ENCODE measurements at regions not wholly inside any gene's neighbourhood (a gene's known extent, or its start where the extent isn't known, plus 50 kb on each side); places are given as distances from the start of the nearest gene placed in this dataset.
"Not testable (repeated sequence)": the region's sequence is repeated elsewhere in the genome, so short reads cannot be mapped to it uniquely, and the experiment has no call there.

GRCh38 chr1:82782599-82782998 lies 981.9 kb downstream of the ADGRL2 start:
- no peak for DNase-seq (ENCODE audit: low spot score)
- no peaks in the 10 kb centered on the region for H3K36me3 Mint-ChIP-seq (ENCODE audit: low read depth)
- H3K27me3 Mint-ChIP-seq (ENCODE audit: low read depth): no peaks in the 10 kb centered on the region
- no peak overlapping the region for H3K27ac Mint-ChIP-seq
- intact Hi-C loops (cut with micrococcal nuclease): no loop called here
- H3K4me1 Mint-ChIP-seq (ENCODE audit: low read depth): no peaks in the 10 kb centered on the region
- no peak overlapping the region for H3K4me3 Mint-ChIP-seq (ENCODE audit: low read depth)
- no peaks in the 10 kb centered on the region for H3K9me3 Mint-ChIP-seq

- Mint-ChIP-seq H3K9me3 (no peaks in the 10 kb centered on the region), H3K27me3 (ENCODE audit: low read depth) (peaks cover 2% of the 10 kb centered on the region), H3K27ac (no peak overlapping the region), H3K4me3 (ENCODE audit: low read depth) (no peak overlapping the region), H3K36me3 (ENCODE audit: low read depth) (no peaks in the 10 kb centered on the region), H3K4me1 (ENCODE audit: low read depth) (no peaks in the 10 kb centered on the region)
- DNase-seq (ENCODE audit: low spot score): no peak
- intact Hi-C loops (cut with micrococcal nuclease): loop anchor here (10.0 kb wide), 1 partner anchor 1076 kb away; no protein-coding TSS in a partner anchor
Observed at GRCh38 chr1:82778612-82779011, 977.9 kb downstream of the ADGRL2 start.

- intact Hi-C loops (cut with micrococcal nuclease): loop anchor here (10.0 kb wide), 1 partner anchor 1078 kb away; no protein-coding TSS in a partner anchor
- H3K4me1 Mint-ChIP-seq (ENCODE audit: low read depth): no peaks in the 10 kb centered on the region
- no peak overlapping the region for H3K27ac Mint-ChIP-seq
- H3K9me3 Mint-ChIP-seq: no peaks in the 10 kb centered on the region
- no peak overlapping the region for H3K4me3 Mint-ChIP-seq (ENCODE audit: low read depth)
- DNase-seq (ENCODE audit: low spot score): no peak
- H3K27me3 Mint-ChIP-seq (ENCODE audit: low read depth): peaks cover 2% of the 10 kb centered on the region
- no peaks in the 10 kb centered on the region for H3K36me3 Mint-ChIP-seq (ENCODE audit: low read depth)
Observed at GRCh38 chr1:82777240-82777639, 976.5 kb downstream of the ADGRL2 start.

GRCh38 chr1:82776730-82777129 lies 976.0 kb downstream of the ADGRL2 start:
- not testable (repeated sequence) for H3K27ac Mint-ChIP-seq; H3K4me3 Mint-ChIP-seq (ENCODE audit: low read depth); H3K27me3 Mint-ChIP-seq (ENCODE audit: low read depth); H3K36me3 Mint-ChIP-seq (ENCODE audit: low read depth); H3K4me1 Mint-ChIP-seq (ENCODE audit: low read depth); H3K9me3 Mint-ChIP-seq; DNase-seq (ENCODE audit: low spot score)
- intact Hi-C loops (cut with micrococcal nuclease): loop anchor here (10.0 kb wide), 1 partner anchor 1078 kb away; no protein-coding TSS in a partner anchor

- Mint-ChIP-seq H3K4me1 (ENCODE audit: low read depth) (no peaks in the 10 kb centered on the region), H3K9me3 (no peaks in the 10 kb centered on the region), H3K4me3 (ENCODE audit: low read depth) (no peak overlapping the region), H3K36me3 (ENCODE audit: low read depth) (no peaks in the 10 kb centered on the region), H3K27me3 (ENCODE audit: low read depth) (peaks cover 2% of the 10 kb centered on the region), H3K27ac (no peak overlapping the region)
- no peak for DNase-seq (ENCODE audit: low spot score)
- intact Hi-C loops (cut with micrococcal nuclease): loop anchor here (10.0 kb wide), 1 partner anchor 1079 kb away; no protein-coding TSS in a partner anchor
Observed at GRCh38 chr1:82775406-82776000, 974.8 kb downstream of the ADGRL2 start.

GRCh38 chr1:82762829-82763532 lies 962.2 kb downstream of the ADGRL2 start:
- Mint-ChIP-seq H3K36me3 (ENCODE audit: low read depth) (no peaks in the 10 kb centered on the region), H3K27ac (no peak overlapping the region), H3K4me3 (ENCODE audit: low read depth) (no peak overlapping the region), H3K9me3 (no peaks in the 10 kb centered on the region), H3K27me3 (ENCODE audit: low read depth) (no peaks in the 10 kb centered on the region), H3K4me1 (ENCODE audit: low read depth) (no peaks in the 10 kb centered on the region)
- intact Hi-C loops (cut with micrococcal nuclease): no loop called here
- DNase-seq (ENCODE audit: low spot score): no peak

- no peaks in the 10 kb centered on the region for H3K36me3 Mint-ChIP-seq (ENCODE audit: low read depth)
- no peak overlapping the region for H3K4me3 Mint-ChIP-seq (ENCODE audit: low read depth)
- no peaks in the 10 kb centered on the region for H3K27me3 Mint-ChIP-seq (ENCODE audit: low read depth)
- no peaks in the 10 kb centered on the region for H3K4me1 Mint-ChIP-seq (ENCODE audit: low read depth)
- H3K9me3 Mint-ChIP-seq: no peaks in the 10 kb centered on the region
- intact Hi-C loops (cut with micrococcal nuclease): no loop called here
- DNase-seq (ENCODE audit: low spot score): no peak
- H3K27ac Mint-ChIP-seq: no peak overlapping the region
Observed at GRCh38 chr1:82759035-82759434, 958.3 kb downstream of the ADGRL2 start.

- H3K4me3 Mint-ChIP-seq (ENCODE audit: low read depth): no peak overlapping the region
- no peaks in the 10 kb centered on the region for H3K4me1 Mint-ChIP-seq (ENCODE audit: low read depth)
- H3K36me3 Mint-ChIP-seq (ENCODE audit: low read depth): no peaks in the 10 kb centered on the region
- no peak overlapping the region for H3K27ac Mint-ChIP-seq
- no peaks in the 10 kb centered on the region for H3K9me3 Mint-ChIP-seq
- H3K27me3 Mint-ChIP-seq (ENCODE audit: low read depth): no peaks in the 10 kb centered on the region
- intact Hi-C loops (cut with micrococcal nuclease): no loop called here
- DNase-seq (ENCODE audit: low spot score): no peak
Observed at GRCh38 chr1:82755671-82756070, 954.9 kb downstream of the ADGRL2 start.

- intact Hi-C loops (cut with micrococcal nuclease): no loop called here
- Mint-ChIP-seq H3K27ac (no peak overlapping the region), H3K36me3 (ENCODE audit: low read depth) (no peaks in the 10 kb centered on the region), H3K9me3 (no peaks in the 10 kb centered on the region), H3K4me3 (ENCODE audit: low read depth) (no peak overlapping the region), H3K4me1 (ENCODE audit: low read depth) (no peaks in the 10 kb centered on the region), H3K27me3 (ENCODE audit: low read depth) (no peaks in the 10 kb centered on the region)
- DNase-seq (ENCODE audit: low spot score): no peak
Observed at GRCh38 chr1:82755191-82755590, 954.5 kb downstream of the ADGRL2 start.

- Mint-ChIP-seq H3K4me3 (ENCODE audit: low read depth) (no peak overlapping the region), H3K4me1 (ENCODE audit: low read depth) (no peaks in the 10 kb centered on the region), H3K27ac (no peak overlapping the region), H3K9me3 (no peaks in the 10 kb centered on the region), H3K27me3 (ENCODE audit: low read depth) (no peaks in the 10 kb centered on the region), H3K36me3 (ENCODE audit: low read depth) (no peaks in the 10 kb centered on the region)
- no peak for DNase-seq (ENCODE audit: low spot score)
- intact Hi-C loops (cut with micrococcal nuclease): no loop called here
Observed at GRCh38 chr1:82752046-82752445, 951.3 kb downstream of the ADGRL2 start.

- Mint-ChIP-seq H3K27ac (no peak overlapping the region), H3K4me1 (ENCODE audit: low read depth) (no peaks in the 10 kb centered on the region), H3K27me3 (ENCODE audit: low read depth) (no peaks in the 10 kb centered on the region), H3K36me3 (ENCODE audit: low read depth) (no peaks in the 10 kb centered on the region), H3K9me3 (peaks cover 21% of the 10 kb centered on the region), H3K4me3 (ENCODE audit: low read depth) (no peak overlapping the region)
- DNase-seq (ENCODE audit: low spot score): no peak
- intact Hi-C loops (cut with micrococcal nuclease): no loop called here
Observed at GRCh38 chr1:82733645-82734044, 932.9 kb downstream of the ADGRL2 start.

- Mint-ChIP-seq H3K27ac (no peak overlapping the region), H3K9me3 (peaks cover 16% of the 10 kb centered on the region), H3K36me3 (ENCODE audit: low read depth) (no peaks in the 10 kb centered on the region), H3K4me1 (ENCODE audit: low read depth) (no peaks in the 10 kb centered on the region), H3K4me3 (ENCODE audit: low read depth) (no peak overlapping the region), H3K27me3 (ENCODE audit: low read depth) (no peaks in the 10 kb centered on the region)
- no peak for DNase-seq (ENCODE audit: low spot score)
- intact Hi-C loops (cut with micrococcal nuclease): no loop called here
Observed at GRCh38 chr1:82731216-82731615, 930.5 kb downstream of the ADGRL2 start.

- H3K27ac Mint-ChIP-seq: no peak overlapping the region
- no peaks in the 10 kb centered on the region for H3K4me1 Mint-ChIP-seq (ENCODE audit: low read depth)
- H3K36me3 Mint-ChIP-seq (ENCODE audit: low read depth): no peaks in the 10 kb centered on the region
- intact Hi-C loops (cut with micrococcal nuclease): no loop called here
- no peak overlapping the region for H3K4me3 Mint-ChIP-seq (ENCODE audit: low read depth)
- no peak for DNase-seq (ENCODE audit: low spot score)
- H3K27me3 Mint-ChIP-seq (ENCODE audit: low read depth): no peaks in the 10 kb centered on the region
- H3K9me3 Mint-ChIP-seq: peaks cover 16% of the 10 kb centered on the region
Observed at GRCh38 chr1:82728206-82728605, 927.5 kb downstream of the ADGRL2 start.

Data from activated T-helper 2 cell treated with anti-CD3 and anti-CD28 coated beads, Interferon-gamma antibody, Interleukin-2, Interleukin-4, amounts not matched to agents 10 μg/mL and 5 μg/mL and 100 μg/mL, durations not matched to agents 14 hours and 24 hours and 36 hours (primary cell).